WTC11 (cell line): ENCODE measurements at regions not wholly inside any gene's neighbourhood (a gene's known extent, or its start where the extent isn't known, plus 50 kb on each side); places are given as distances from the start of the nearest gene placed in this dataset.

ENCODE experiments used
- CTCF ChIP-seq: fragments of 200-600 bp; IDR thresholded peaks from 2 replicates; pipeline ENCODE4 v1.8.0; 2022; ENCODE audit warnings: antibody characterized with exemption
- MYBL2 ChIP-seq: sonication (generic); formaldehyde crosslinking; IDR thresholded peaks from 2 replicates; pipeline ENCODE4 v1.8.1; 2023; ENCODE audit warnings: mild to moderate bottlenecking, moderate library complexity, missing genetic modification reagents
- NR3C1 ChIP-seq: sonication (generic); formaldehyde crosslinking; conservative IDR thresholded peaks from 2 replicates; pipeline ENCODE4 v1.8.1; 2023; ENCODE audit warnings: low read depth, mild to moderate bottlenecking, missing genetic modification reagents
- SMAD4 ChIP-seq: sonication (generic); formaldehyde crosslinking; IDR thresholded peaks from 2 replicates; pipeline ENCODE4 v1.8.0; 2022; ENCODE audit warnings: mild to moderate bottlenecking, missing genetic modification reagents
- ZBTB21 ChIP-seq: sonication (generic); formaldehyde crosslinking; IDR thresholded peaks from 2 replicates; pipeline ENCODE4 v1.8.1; 2023; ENCODE audit warnings: mild to moderate bottlenecking, missing genetic modification reagents, borderline replicate concordance
- TF ChIP-seq, protein P1 (sequence below): sonication (generic); formaldehyde crosslinking; IDR thresholded peaks from 2 replicates; pipeline ENCODE4 v1.8.1; 2023; ENCODE audit warnings: mild to moderate bottlenecking, missing genetic modification reagents
- TF ChIP-seq, protein P2 (sequence below): sonication (generic); formaldehyde crosslinking; IDR thresholded peaks from 2 replicates; pipeline ENCODE4 v1.8.0; 2023; ENCODE audit warnings: missing genetic modification reagents, mild to moderate bottlenecking, borderline replicate concordance

DNA sequence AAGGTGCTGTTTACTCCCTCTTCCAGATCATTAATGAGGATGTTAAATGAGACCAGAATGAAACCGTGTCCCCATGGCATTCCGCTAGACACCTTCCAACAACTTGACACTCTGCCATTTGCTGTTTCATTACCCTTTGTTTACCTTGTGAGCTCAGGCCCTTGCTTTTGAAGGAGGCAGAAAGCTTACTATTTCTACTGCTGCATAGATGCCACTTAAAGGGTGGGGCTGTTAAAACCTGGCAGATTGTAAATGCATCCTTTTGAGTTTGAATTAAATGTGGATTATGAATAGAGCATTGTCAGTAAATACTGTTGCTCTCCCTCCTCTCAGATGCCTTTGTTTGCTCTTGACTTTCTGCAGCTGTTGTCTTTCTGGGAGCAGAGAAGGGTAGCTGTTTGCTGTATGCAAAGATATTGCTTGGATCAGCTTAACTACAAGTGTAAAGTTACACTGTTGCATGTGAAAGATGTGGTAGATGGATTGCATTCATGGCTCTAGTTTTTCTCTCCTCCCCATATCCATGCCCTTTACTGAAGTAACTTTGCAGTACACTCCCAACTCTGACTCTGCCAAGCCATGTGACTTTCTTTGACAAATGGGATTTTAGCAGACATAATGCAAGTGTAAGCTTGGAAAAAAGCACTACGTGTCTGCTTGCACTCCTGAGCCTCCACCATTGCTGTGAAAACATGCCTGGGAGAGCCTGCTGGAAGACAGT lies 75.0 kb upstream of the DHX15 start:
- TF ChIP-seq, protein P1, sequence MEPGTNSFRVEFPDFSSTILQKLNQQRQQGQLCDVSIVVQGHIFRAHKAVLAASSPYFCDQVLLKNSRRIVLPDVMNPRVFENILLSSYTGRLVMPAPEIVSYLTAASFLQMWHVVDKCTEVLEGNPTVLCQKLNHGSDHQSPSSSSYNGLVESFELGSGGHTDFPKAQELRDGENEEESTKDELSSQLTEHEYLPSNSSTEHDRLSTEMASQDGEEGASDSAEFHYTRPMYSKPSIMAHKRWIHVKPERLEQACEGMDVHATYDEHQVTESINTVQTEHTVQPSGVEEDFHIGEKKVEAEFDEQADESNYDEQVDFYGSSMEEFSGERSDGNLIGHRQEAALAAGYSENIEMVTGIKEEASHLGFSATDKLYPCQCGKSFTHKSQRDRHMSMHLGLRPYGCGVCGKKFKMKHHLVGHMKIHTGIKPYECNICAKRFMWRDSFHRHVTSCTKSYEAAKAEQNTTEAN: no peak
- TF ChIP-seq CTCF (no peak), ZBTB21 (CRISPR knock-in tag) (no peak), NR3C1 (CRISPR knock-in tag) (no peak), SMAD4 (CRISPR knock-in tag) (no peak), MYBL2 (CRISPR knock-in tag) (no peak)
- TF ChIP-seq, protein P2, sequence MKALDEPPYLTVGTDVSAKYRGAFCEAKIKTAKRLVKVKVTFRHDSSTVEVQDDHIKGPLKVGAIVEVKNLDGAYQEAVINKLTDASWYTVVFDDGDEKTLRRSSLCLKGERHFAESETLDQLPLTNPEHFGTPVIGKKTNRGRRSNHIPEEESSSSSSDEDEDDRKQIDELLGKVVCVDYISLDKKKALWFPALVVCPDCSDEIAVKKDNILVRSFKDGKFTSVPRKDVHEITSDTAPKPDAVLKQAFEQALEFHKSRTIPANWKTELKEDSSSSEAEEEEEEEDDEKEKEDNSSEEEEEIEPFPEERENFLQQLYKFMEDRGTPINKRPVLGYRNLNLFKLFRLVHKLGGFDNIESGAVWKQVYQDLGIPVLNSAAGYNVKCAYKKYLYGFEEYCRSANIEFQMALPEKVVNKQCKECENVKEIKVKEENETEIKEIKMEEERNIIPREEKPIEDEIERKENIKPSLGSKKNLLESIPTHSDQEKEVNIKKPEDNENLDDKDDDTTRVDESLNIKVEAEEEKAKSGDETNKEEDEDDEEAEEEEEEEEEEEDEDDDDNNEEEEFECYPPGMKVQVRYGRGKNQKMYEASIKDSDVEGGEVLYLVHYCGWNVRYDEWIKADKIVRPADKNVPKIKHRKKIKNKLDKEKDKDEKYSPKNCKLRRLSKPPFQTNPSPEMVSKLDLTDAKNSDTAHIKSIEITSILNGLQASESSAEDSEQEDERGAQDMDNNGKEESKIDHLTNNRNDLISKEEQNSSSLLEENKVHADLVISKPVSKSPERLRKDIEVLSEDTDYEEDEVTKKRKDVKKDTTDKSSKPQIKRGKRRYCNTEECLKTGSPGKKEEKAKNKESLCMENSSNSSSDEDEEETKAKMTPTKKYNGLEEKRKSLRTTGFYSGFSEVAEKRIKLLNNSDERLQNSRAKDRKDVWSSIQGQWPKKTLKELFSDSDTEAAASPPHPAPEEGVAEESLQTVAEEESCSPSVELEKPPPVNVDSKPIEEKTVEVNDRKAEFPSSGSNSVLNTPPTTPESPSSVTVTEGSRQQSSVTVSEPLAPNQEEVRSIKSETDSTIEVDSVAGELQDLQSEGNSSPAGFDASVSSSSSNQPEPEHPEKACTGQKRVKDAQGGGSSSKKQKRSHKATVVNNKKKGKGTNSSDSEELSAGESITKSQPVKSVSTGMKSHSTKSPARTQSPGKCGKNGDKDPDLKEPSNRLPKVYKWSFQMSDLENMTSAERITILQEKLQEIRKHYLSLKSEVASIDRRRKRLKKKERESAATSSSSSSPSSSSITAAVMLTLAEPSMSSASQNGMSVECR: no peak
